H1 (cell line): ENCODE measurements at regions not wholly inside any gene's neighbourhood (a gene's known extent, or its start where the extent isn't known, plus 50 kb on each side); places are given as distances from the start of the nearest gene placed in this dataset.

Source experiments
- BCL11A ChIP-seq, 2 experiments: IDR thresholded peaks; one replicate each; pipeline ENCODE4 v1.6.1; 2011; ENCODE audit warnings: low read depth in 2 of 2, low read length in 2 of 2, mild to moderate bottlenecking in 2 of 2
- CBX8 ChIP-seq: fragments of 300-800, 300-1000 bp; sonication (generic); IDR thresholded peaks from 2 replicates; pipeline ENCODE4 v1.7.1; 2016; ENCODE audit warnings: low read depth, low read length, borderline replicate concordance
- TF ChIP-seq, protein P1 (sequence below): fragments of 300-600 bp; sonication (generic); IDR thresholded peaks from 2 replicates; pipeline ENCODE4 v1.7.1; 2012; ENCODE audit warnings: low read length, moderate library complexity, mild to moderate bottlenecking, inconsistent platforms; ENCODE audit not compliant: insufficient replicate concordance

DNA sequence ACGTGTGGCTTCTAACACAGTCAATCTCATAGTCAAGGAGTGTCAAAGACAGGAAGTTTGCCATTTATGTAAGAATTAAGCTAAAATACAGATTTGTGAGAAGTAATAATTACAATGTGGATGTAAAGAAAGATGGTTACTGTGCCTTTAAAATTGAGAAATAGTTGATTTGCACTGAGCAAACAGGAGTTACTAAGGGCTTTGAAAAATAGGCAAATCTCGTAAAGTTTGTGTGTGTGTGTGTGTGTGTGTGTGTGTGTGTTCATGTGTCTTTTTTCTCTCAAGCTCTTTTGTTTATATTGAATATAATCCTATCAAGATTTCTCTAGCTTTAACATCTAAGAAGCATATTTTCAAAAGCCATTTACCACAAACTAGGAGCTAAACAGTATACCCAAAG lies 2284.5 kb downstream of the LRRC4C start (continued):
- TF ChIP-seq, protein P1, sequence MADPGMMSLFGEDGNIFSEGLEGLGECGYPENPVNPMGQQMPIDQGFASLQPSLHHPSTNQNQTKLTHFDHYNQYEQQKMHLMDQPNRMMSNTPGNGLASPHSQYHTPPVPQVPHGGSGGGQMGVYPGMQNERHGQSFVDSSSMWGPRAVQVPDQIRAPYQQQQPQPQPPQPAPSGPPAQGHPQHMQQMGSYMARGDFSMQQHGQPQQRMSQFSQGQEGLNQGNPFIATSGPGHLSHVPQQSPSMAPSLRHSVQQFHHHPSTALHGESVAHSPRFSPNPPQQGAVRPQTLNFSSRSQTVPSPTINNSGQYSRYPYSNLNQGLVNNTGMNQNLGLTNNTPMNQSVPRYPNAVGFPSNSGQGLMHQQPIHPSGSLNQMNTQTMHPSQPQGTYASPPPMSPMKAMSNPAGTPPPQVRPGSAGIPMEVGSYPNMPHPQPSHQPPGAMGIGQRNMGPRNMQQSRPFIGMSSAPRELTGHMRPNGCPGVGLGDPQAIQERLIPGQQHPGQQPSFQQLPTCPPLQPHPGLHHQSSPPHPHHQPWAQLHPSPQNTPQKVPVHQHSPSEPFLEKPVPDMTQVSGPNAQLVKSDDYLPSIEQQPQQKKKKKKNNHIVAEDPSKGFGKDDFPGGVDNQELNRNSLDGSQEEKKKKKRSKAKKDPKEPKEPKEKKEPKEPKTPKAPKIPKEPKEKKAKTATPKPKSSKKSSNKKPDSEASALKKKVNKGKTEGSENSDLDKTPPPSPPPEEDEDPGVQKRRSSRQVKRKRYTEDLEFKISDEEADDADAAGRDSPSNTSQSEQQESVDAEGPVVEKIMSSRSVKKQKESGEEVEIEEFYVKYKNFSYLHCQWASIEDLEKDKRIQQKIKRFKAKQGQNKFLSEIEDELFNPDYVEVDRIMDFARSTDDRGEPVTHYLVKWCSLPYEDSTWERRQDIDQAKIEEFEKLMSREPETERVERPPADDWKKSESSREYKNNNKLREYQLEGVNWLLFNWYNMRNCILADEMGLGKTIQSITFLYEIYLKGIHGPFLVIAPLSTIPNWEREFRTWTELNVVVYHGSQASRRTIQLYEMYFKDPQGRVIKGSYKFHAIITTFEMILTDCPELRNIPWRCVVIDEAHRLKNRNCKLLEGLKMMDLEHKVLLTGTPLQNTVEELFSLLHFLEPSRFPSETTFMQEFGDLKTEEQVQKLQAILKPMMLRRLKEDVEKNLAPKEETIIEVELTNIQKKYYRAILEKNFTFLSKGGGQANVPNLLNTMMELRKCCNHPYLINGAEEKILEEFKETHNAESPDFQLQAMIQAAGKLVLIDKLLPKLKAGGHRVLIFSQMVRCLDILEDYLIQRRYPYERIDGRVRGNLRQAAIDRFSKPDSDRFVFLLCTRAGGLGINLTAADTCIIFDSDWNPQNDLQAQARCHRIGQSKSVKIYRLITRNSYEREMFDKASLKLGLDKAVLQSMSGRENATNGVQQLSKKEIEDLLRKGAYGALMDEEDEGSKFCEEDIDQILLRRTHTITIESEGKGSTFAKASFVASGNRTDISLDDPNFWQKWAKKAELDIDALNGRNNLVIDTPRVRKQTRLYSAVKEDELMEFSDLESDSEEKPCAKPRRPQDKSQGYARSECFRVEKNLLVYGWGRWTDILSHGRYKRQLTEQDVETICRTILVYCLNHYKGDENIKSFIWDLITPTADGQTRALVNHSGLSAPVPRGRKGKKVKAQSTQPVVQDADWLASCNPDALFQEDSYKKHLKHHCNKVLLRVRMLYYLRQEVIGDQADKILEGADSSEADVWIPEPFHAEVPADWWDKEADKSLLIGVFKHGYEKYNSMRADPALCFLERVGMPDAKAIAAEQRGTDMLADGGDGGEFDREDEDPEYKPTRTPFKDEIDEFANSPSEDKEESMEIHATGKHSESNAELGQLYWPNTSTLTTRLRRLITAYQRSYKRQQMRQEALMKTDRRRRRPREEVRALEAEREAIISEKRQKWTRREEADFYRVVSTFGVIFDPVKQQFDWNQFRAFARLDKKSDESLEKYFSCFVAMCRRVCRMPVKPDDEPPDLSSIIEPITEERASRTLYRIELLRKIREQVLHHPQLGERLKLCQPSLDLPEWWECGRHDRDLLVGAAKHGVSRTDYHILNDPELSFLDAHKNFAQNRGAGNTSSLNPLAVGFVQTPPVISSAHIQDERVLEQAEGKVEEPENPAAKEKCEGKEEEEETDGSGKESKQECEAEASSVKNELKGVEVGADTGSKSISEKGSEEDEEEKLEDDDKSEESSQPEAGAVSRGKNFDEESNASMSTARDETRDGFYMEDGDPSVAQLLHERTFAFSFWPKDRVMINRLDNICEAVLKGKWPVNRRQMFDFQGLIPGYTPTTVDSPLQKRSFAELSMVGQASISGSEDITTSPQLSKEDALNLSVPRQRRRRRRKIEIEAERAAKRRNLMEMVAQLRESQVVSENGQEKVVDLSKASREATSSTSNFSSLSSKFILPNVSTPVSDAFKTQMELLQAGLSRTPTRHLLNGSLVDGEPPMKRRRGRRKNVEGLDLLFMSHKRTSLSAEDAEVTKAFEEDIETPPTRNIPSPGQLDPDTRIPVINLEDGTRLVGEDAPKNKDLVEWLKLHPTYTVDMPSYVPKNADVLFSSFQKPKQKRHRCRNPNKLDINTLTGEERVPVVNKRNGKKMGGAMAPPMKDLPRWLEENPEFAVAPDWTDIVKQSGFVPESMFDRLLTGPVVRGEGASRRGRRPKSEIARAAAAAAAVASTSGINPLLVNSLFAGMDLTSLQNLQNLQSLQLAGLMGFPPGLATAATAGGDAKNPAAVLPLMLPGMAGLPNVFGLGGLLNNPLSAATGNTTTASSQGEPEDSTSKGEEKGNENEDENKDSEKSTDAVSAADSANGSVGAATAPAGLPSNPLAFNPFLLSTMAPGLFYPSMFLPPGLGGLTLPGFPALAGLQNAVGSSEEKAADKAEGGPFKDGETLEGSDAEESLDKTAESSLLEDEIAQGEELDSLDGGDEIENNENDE, result no peak
- TF ChIP-seq CBX8, result no peak
- TF ChIP-seq BCL11A (IDR thresholded peaks at IDR 0.05; ENCODE audit: low read depth in 2 of 2, low read length in 2 of 2), result no peak
